ENCODE measurements at regions not wholly inside any gene's neighbourhood (a gene's known extent, or its start where the extent isn't known, plus 50 kb on each side); places are given as distances from the start of the nearest gene placed in this dataset.

GRCh38 chr17:83149029-83149725 is 69.8 kb downstream of the METRNL start:
- DNase-seq (ENCODE audit: low spot score) (no peak), ATAC-seq (ENCODE audit: low FRiP score) (no peak)
- no peak for TF ChIP-seq CTCF (IDR thresholded peaks at IDR 0.05)

- DNase-seq (ENCODE audit: low spot score) = no peak
- no peak for ATAC-seq (ENCODE audit: low FRiP score)
- no peak for TF ChIP-seq CTCF (IDR thresholded peaks at IDR 0.05)
Observed at GRCh38 chr17:83149761-83150251, 70.4 kb downstream of the METRNL start.

GRCh38 chr17:83150369-83151055 is 71.1 kb downstream of the METRNL start:
- TF ChIP-seq CTCF (IDR thresholded peaks at IDR 0.05) = no peak
- ATAC-seq (ENCODE audit: low FRiP score) = no peak
- DNase-seq (ENCODE audit: low spot score) = no peak

GRCh38 chr17:83151056-83151441 is 71.6 kb downstream of the METRNL start:
- no peak for TF ChIP-seq CTCF (IDR thresholded peaks at IDR 0.05)
- ATAC-seq (ENCODE audit: low FRiP score) = no peak
- DNase-seq (ENCODE audit: low spot score) = no peak

- no peak for TF ChIP-seq CTCF (IDR thresholded peaks at IDR 0.05)
- DNase-seq (ENCODE audit: low spot score) (no peak), ATAC-seq (ENCODE audit: low FRiP score) (no peak)
Observed at GRCh38 chr17:83151442-83152226, 72.2 kb downstream of the METRNL start.

GRCh38 chr17:83152227-83152744 is 72.9 kb downstream of the METRNL start:
- DNase-seq (ENCODE audit: low spot score) = no peak

More at GRCh38 chr17:83152227-83152744, 72.9 kb downstream of the METRNL start:
- no peak for TF ChIP-seq CTCF (IDR thresholded peaks at IDR 0.05)
- ATAC-seq (ENCODE audit: low FRiP score) = no peak
